Esophagus muscularis mucosa (tissue), 4 donors: ENCODE measurements at regions not wholly inside any gene's neighbourhood (a gene's known extent, or its start where the extent isn't known, plus 50 kb on each side); places are given as distances from the start of the nearest gene placed in this dataset.
"Not testable (repeated sequence)": the region's sequence is repeated elsewhere in the genome, so short reads cannot be mapped to it uniquely, and the experiment has no call there.

Experiments used
- DNase-seq: peaks from one replicate; pipeline ENCODE4 v3.0.0-alpha.2; 2017; ENCODE audit errors: extremely low spot score
- H3K27ac ChIP-seq, 4 donors: fragments of 200-600 bp; sonication (generic); replicated peaks in 1 of 4; 1 replicate in 3 of 4; 2 replicates in 1 of 4; pipeline ENCODE4 v1.5.1; 2016 to 2019; ENCODE audit warnings: mild to moderate bottlenecking in 1 of 4
- H3K27me3 ChIP-seq, 4 donors: fragments of 200-600 bp; sonication (generic); one replicate each; pipeline versions ENCODE4 v1.5.1 to v1.6.0; 2016 to 2019
- H3K36me3 ChIP-seq, 4 donors: fragments of 200-600 bp; sonication (generic); one replicate each; pipeline ENCODE4 v1.5.1; 2016 to 2019
- H3K4me1 ChIP-seq, 4 donors: fragments of 200-600 bp; sonication (generic); one replicate each; pipeline ENCODE4 v1.5.1; 2016 to 2019
- H3K4me3 ChIP-seq, 4 donors: fragments of 200-600 bp; sonication (generic); 1 replicate in 2 of 4; 2 replicates in 2 of 4; pipeline ENCODE4 v1.5.1; 2016 to 2019; ENCODE audit warnings: mild to moderate bottlenecking in 4 of 4, moderate library complexity in 1 of 4
- H3K9me3 ChIP-seq, 4 donors: fragments of 200-600 bp; sonication (generic); 1 replicate in 3 of 4; 2 replicates in 1 of 4; pipeline ENCODE4 v1.5.1; 2016 to 2019
- CTCF ChIP-seq, 3 experiments: fragments of 200-600 bp in 2 of 3; fragments of 450-650 bp in 1 of 3; sonication (generic) in 2 of 3; IDR thresholded peaks; one replicate each; pipeline ENCODE4 v1.5.1; 2017 to 2019; ENCODE audit warnings: antibody characterized with exemption in 3 of 3, mild to moderate bottlenecking in 2 of 3, moderate library complexity in 1 of 3
- EP300 ChIP-seq: sonication (generic); formaldehyde crosslinking; IDR thresholded peaks from one replicate; pipeline ENCODE4 v1.6.1; 2017; ENCODE audit warnings: antibody characterized with exemption
- POLR2A ChIP-seq: fragments of 450-650 bp; IDR thresholded peaks from one replicate; pipeline ENCODE4 v1.6.1; 2017; ENCODE audit warnings: antibody characterized with exemption, moderate library complexity, mild to moderate bottlenecking, low read depth
- POLR2AphosphoS5 ChIP-seq, 2 donors: sonication (generic); formaldehyde crosslinking; IDR thresholded peaks; one replicate each; pipeline ENCODE4 v1.6.1; 2017; ENCODE audit warnings: antibody characterized with exemption in 2 of 2
- WGBS: methylation state at CpG from one replicate; pipeline ENCODE4 v1.1.5; 2018; 5-methylcytosine and 5-hydroxymethylcytosine counted together
- intact Hi-C: fragments of 100-400 bp; cut with DNase I; formaldehyde crosslinking; loops from one replicate; pipeline ENCODE4 v1.15.1; 2023

- WGBS: 93% methylated on average over 4 of the region's 4 CpGs
- Histone ChIP-seq H3K4me1 (no peaks in the 10 kb centered on the region), H3K27ac (no peak overlapping the region), H3K9me3 (peaks cover 0 to 3% (median 0%) of the 10 kb centered on the region in 4 donors), H3K36me3 (no peaks in the 10 kb centered on the region), H3K27me3 (no peaks in the 10 kb centered on the region), H3K4me3 (no peak overlapping the region)
- no peak for DNase-seq
- TF ChIP-seq EP300 (no peak), POLR2AphosphoS5 (IDR thresholded peaks at IDR 0.05) (no peak), POLR2A (no peak), CTCF (IDR thresholded peaks at IDR 0.05) (no peak)
- intact Hi-C loops: no loop called here
Observed at GRCh38 chr3:110984456-110985250, 87.0 kb upstream of the NECTIN3 start.

- no peak for DNase-seq
- Histone ChIP-seq H3K36me3 (no peaks in the 10 kb centered on the region), H3K4me1 (no peaks in the 10 kb centered on the region), H3K4me3 (no peak overlapping the region), H3K9me3 (peaks cover 0 to 3% (median 0%) of the 10 kb centered on the region in 4 donors), H3K27me3 (no peaks in the 10 kb centered on the region), H3K27ac (no peak overlapping the region)
- 95% methylated on average over 5 of the region's 5 CpGs for WGBS
- intact Hi-C loops: no loop called here
- TF ChIP-seq POLR2AphosphoS5 (IDR thresholded peaks at IDR 0.05) (no peak), POLR2A (no peak), EP300 (no peak)
Observed at GRCh38 chr3:110989446-110989845, 82.2 kb upstream of the NECTIN3 start.

GRCh38 chr3:110995461-110996231 is 76.0 kb upstream of the NECTIN3 start:
- TF ChIP-seq EP300 (no peak), POLR2AphosphoS5 (IDR thresholded peaks at IDR 0.05) (no peak), POLR2A (no peak), CTCF (IDR thresholded peaks at IDR 0.05) (no peak)
- intact Hi-C loops: no loop called here
- Histone ChIP-seq H3K36me3 (no peaks in the 10 kb centered on the region), H3K4me1 (no peaks in the 10 kb centered on the region), H3K27me3 (no peaks in the 10 kb centered on the region), H3K27ac (no peak overlapping the region), H3K9me3 (no peaks in the 10 kb centered on the region), H3K4me3 (no peak overlapping the region)
- WGBS: 60% methylated on average over 2 of the region's 2 CpGs
- DNase-seq: no peak

- intact Hi-C loops, DNase-seq: not testable (repeated sequence)
Observed at GRCh38 chr3:110998766-110999165, 72.8 kb upstream of the NECTIN3 start.

GRCh38 chr3:111006485-111006884 is 65.1 kb upstream of the NECTIN3 start:
- H3K4me1 ChIP-seq, DNase-seq, H3K9me3 ChIP-seq, H3K27ac ChIP-seq, intact Hi-C loops, H3K27me3 ChIP-seq, H3K36me3 ChIP-seq, H3K4me3 ChIP-seq: not testable (repeated sequence)
- WGBS: 79% methylated on average over 4 of the region's 4 CpGs

More at GRCh38 chr3:110998766-110999165, 72.8 kb upstream of the NECTIN3 start:
- not testable (repeated sequence) for H3K4me1 ChIP-seq, H3K4me3 ChIP-seq, H3K36me3 ChIP-seq, H3K27me3 ChIP-seq, H3K27ac ChIP-seq, H3K9me3 ChIP-seq
- 77% methylated on average over 2 of the region's 2 CpGs for WGBS

- DNase-seq: no peak
- Histone ChIP-seq H3K27ac (no peak overlapping the region), H3K9me3 (no peaks in the 10 kb centered on the region), H3K36me3 (no peaks in the 10 kb centered on the region), H3K4me1 (no peaks in the 10 kb centered on the region), H3K27me3 (no peaks in the 10 kb centered on the region), H3K4me3 (no peak overlapping the region)
- intact Hi-C loops: no loop called here
- TF ChIP-seq POLR2AphosphoS5 (IDR thresholded peaks at IDR 0.05): no peak
- TF ChIP-seq CTCF (IDR thresholded peaks at IDR 0.05): no peak
- no peak for TF ChIP-seq EP300
- TF ChIP-seq POLR2A: no peak
- 74% methylated on average over 6 of the region's 7 CpGs for WGBS
Observed at GRCh38 chr3:111012388-111013248, 59.0 kb upstream of the NECTIN3 start.
